GM21825 (cell line): ENCODE measurements at regions not wholly inside any gene's neighbourhood (a gene's known extent, or its start where the extent isn't known, plus 50 kb on each side); places are given as distances from the start of the nearest gene placed in this dataset.

ENCODE experiments used
- ATAC-seq: cut with Tn5 transposase; IDR thresholded peaks from one replicate; pipeline ENCODE4 v1.9.1; 2021; ENCODE audit warnings: mild to moderate bottlenecking, moderate library complexity; ENCODE audit not compliant: unreplicated experiment

DNA sequence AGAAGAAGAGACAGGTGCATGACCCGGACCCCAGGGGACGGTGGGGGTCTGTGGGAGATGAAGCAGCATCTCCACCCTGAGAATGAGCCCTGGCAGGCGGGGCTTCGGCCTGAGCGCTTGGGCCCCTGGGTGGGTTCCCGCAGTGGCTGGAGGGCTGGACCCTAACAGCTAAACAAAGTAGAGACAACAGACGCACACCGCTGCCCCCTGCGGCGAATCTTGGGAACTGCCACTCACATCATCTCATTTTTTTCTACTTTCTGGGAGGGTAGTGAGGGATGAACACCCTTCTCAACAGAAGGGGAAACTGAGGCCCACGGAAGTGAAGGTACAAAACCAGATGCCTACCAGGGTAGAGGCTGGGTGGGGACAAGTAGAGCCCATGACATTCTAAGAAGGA lies 104.7 kb downstream of the RFLNA start:
- ATAC-seq, result no peak

DNA sequence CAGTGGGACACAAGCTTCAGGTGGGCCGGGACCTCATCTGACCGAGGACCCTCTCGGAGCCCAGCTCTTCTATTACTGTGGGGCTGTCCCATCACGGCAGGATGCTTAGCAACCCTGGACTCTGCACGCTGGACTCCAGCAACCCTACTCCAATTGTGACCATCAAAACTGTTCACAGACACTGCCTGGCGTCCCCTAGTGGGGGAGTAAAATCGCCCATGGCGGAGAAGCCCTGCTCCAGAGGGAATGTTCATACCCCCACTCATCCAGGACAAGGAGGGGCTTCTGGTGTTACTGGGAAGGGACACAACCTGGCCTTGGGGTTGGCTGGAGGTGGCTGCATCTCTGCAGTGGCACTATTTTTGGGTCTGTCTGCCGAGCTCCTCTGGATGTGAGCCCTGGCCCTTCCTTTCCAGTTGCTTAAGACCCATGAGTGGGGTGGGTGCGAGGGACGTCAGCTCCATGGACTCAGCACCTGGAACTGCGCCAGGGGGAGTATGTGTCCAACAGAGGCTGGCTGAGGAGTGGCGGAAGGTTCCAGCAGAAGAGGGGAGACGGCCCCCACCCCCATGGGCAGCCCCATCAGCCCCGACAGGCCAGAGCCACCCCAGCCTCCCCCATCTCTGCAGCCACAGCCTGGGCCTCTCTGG lies 103.8 kb downstream of the RFLNA start:
- no peak for ATAC-seq

DNA sequence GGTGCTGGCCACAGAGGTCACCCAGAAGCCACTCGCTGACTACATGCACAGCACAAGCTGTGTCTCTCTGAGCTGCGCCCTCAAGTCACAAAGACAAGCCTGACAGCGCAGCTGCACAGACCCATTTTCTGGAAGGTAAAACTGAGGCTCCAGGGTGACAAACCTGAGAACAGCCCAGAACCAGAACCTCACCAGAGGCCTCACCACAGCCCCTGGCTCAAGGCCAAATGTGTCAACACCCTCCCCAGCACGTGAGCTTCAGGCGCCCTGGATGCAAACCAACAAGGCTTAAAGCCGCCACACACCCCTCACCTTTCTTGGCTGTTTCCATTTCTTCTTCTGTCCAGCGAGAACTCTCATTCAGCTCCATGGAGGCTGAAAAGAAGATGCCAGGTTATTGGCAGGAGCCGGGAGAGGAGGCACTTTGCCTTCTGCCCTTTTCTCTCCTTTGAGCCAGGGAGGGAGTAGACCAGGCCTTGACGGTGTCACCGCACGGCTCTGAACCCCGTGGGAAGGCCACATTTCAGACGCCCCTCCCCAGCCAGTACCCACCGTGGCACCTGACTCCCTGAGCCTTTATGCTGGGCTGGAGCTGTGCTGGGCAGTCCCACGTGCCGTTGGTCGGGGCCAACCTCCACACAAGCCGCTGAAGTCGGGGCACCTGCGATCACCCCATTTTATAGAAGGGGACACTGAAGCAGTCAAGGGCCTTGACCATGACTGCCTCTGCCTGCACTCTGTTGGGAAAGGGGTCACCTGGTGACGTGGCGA lies 103.1 kb downstream of the RFLNA start:
- ATAC-seq, result no peak

DNA sequence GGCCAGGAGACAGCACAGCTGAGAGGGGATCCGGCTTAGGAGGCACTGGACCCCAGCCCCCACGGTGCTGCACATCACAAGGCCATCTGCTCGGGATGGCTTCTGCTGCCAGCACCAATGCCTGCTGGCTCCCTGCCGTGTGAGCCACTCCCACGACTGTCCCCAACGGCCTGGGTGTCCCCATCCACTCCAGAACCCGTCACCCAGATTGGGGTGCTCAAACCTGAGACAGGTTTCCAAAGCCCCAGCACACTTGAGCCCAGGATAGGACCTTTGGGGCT lies 102.4 kb downstream of the RFLNA start:
- ATAC-seq, result no peak

- no peak for ATAC-seq
Measured at GRCh38 chr12:124396544-124397398, 101.9 kb downstream of the RFLNA start.

GRCh38 chr12:124395986-124396385 lies 101.1 kb downstream of the RFLNA start:
- no peak for ATAC-seq

- no peak for ATAC-seq
Measured at GRCh38 chr12:124395284-124395752, 100.4 kb downstream of the RFLNA start.

GRCh38 chr12:124394462-124395128 lies 99.7 kb downstream of the RFLNA start:
- no peak for ATAC-seq

GRCh38 chr12:124393831-124394230 lies 98.9 kb downstream of the RFLNA start:
- ATAC-seq, result no peak

GRCh38 chr12:124393414-124393790 lies 98.5 kb downstream of the RFLNA start:
- ATAC-seq, result no peak

DNA sequence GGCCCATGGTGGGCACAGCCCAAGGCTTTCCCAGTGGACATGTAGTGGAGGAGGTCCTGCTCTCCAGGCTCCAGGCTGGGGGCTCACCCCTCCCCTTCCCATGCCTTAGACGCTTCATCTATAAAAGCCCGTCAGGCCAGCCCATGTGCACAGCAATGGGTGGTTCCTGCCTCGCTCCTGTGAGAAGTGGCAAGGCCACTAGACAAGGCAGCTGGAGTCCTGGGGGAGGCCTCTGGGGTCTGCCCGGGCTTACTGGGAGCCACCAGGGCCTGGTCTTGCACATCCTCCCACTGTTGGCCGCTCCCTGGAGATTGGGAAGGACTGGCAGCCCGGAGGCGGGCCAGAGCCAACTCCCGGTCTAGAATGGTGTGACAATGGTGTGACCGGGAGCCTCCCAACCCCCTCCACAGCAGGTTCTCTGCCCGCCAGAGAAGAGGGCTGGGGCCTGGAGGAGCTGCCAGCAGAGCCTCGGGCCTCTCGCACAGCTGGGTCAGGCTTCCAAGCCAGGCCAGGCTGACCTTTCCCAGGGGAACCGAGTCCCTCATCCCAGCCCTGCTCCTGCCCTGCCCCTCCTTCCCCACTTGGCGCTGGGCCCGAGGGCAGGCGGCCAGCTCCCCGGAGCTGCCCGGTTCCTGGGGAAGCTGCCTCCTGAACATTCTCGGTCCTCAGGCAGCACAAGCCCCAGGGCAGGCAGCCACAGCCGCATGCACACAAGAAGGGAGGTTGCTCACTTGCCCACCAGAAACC lies 97.9 kb downstream of the RFLNA start:
- no peak for ATAC-seq

- no peak for ATAC-seq
Measured at GRCh38 chr12:124392271-124392666, 97.4 kb downstream of the RFLNA start.

DNA sequence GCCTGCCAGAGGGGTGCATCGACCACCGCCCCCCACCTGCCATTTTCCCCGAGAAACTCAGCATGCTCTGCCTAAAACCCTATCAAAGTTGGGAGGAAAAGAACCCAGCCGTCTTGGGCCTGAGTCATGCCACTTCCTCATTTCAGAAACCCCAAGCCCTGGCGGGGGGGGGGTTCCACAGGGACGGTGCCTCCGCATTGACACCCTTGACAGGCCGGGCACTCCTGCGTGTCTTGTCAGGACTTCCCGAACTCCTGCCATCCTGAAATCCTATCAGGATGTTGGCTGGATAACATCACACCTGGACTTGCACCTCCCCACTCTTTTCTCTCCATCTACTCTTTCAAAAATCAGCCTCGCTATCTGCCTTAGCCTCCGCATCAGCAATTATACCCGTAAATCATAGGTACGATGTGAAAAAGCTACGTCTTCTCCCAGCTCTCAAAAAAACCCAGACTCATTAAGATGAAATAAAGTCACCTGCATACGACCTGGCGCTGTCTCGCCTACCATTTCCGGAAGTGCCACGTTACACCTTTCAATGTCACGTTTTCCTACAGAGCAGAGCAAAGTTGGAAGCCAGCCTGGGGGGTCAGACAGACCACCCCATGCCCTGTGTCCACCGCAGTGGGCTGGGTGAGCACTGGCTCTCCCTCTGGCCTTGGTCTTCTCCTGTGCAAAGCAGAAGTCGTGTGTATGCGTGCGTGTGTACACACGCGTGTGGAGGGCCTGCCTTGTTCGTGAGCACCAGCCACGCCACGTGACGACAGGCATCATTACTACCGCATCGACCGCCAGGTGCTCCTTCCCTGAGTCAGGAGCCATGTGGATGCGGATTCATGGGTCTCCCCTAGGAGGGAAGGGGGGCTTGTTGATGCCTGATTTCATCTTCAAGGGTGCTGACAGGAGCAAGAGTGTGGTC lies 96.7 kb downstream of the RFLNA start:
- ATAC-seq, result peak; percentile 50

DNA sequence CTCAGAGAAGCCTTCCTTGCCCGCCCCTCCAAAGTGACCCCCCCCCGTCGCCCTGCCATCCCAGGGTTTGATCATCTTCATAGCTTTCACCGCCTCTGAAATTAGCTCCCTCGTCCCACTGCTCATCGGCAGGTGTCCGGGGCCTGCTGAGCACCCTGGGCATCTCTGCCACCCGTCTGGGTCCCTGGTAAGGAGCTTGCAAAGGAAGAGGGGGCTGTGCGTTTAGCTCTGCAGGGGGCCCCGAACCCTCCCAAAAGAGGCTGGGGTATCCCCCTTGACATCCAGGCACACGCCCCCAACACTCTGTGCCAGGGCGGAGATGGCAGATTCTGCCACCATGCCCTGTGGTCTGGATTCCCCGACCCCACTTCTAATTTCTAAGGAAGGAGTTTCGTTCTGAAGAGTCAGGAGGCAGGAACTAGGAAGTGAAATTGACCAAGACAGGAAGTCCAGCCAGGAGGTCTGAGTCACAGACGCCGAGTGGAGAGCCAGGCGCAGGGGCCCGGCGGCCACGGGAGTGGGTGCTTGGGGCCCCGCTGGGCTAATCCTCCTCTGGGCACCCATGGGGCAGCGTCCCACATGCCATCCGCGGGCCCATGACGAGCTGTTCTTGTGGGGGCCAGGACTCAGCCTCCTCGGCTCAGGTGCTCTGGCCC lies 95.7 kb downstream of the RFLNA start:
- ATAC-seq, result peak; percentile 35

DNA sequence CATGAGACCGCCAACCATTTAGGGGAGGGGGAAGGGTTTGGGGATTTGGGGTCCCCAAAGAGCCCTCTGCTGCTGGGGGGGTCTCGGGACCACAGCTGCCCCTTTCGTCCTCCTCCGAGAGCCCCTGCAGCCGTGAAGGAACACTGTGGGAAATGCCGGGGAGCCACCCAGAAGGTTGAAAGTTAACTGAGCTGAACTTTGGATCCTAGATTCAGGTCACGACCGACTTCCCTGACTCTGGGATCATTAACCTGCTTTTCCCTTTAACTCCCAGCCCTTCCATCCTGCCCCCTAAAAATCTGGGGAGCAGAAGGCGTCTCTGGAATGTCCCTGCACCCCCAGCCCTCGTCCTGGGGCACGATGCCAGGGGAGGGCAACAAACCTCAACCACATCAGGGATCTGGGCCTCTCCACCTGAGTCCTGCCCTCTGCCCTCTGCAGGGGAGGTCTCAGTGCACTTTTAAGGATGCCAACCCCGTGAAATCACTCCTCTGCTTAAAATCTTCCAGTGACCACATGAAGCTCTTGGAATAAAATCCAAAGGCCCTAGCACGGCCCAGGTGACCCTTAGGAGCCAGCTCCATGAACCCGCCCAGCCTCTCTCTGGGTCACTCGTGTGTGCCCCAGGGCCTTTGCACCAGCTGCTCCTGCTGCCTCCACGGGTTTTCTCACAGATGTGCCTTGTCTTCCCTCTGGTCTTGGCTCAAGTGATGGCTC lies 95.0 kb downstream of the RFLNA start:
- ATAC-seq, result no peak

DNA sequence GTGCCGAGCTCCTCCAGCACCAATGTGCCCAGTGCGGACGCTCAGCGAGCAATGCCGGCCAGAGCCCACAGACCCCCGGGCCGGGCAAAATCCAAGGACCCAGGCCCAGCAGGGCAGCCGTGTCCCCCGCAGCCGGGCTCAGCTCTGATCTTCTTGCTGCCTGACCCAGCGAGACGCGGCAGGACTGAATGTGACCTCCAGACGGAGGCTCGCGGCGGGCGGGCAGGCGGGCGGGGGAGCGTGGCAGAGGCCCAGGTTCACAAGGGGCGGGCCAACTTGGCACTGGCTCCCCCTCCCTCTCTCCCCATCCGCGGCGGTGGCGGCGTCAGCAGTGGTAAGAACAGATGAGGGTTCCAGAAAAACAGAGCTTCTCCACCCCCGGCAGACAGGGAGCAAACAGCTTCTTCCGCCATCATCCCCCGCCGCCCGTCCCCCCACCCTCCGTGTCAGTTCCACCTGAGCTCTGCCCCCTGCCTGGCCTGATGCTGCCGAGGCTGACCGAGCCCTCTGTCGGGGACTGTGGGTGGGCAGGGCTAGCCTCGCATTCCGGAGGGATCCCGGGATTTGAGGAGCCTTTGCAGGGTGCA lies 94.3 kb downstream of the RFLNA start:
- ATAC-seq, result no peak

- ATAC-seq, result no peak
Measured at GRCh38 chr12:124388679-124389137, 93.8 kb downstream of the RFLNA start.
